ENCODE measurements at regions not wholly inside any gene's neighbourhood (a gene's known extent, or its start where the extent isn't known, plus 50 kb on each side); places are given as distances from the start of the nearest gene placed in this dataset.

DNA sequence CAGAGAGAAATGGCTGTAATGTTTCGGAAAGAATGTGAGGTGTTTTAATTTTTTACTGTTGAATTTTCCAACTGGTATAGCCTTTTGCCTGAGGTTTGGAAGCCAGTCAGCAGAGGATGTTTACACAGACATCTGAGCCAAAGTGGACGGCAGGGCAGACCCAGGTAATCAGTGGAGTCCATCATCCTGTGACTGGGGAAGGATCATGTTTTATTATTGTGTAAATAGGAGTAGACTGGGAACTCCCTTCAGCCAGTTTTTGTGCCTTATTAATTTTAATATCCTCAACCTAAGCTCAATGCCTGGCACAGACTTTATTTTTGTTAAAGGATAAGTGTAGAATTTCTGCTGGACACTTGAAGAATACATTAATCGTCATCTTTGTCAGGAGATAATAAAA lies 142.0 kb upstream of the GAREM1 start:
- intact Hi-C loops (cut with micrococcal nuclease; ENCODE audit: unreplicated experiment) (no loop called here), in situ Hi-C loops (cut with HindIII; ENCODE audit: extremely low pct_ligation_motif_present, low pct_unique_long_range_greater_than_20kb) (no loop called here)
- Histone ChIP-seq H2AFZ (ENCODE audit: low read length) (no peak overlapping the region), H3K4me1 (ENCODE audit: insufficient read depth, low read length) (no peaks in the 10 kb centered on the region), H3K9ac (ENCODE audit: insufficient read depth, low read depth, low read length) (no peak overlapping the region), H3K36me3 (replicated peaks in 1 of 2; ENCODE audit: control insufficient read depth in 1 of 2, insufficient read depth in 2 of 2, low read length in 2 of 2) (no peaks in the 10 kb centered on the region), H3K27me3 (ENCODE audit: control insufficient read depth in 1 of 2, insufficient read depth in 2 of 2, low read length in 2 of 2) (no peaks in the 10 kb centered on the region; a peak in 1 of 5 replicates), H3K4me3 (replicated peaks in 1 of 3; ENCODE audit: insufficient read depth in 1 of 3, low read depth in 2 of 3, low read length in 3 of 3) (no peak overlapping the region), H3K27ac (ENCODE audit: extremely low read length, insufficient read depth, low read length) (no peak overlapping the region), H3K79me2 (ENCODE audit: insufficient read depth, low read length) (no peaks in the 10 kb centered on the region), H4K20me1 (ENCODE audit: insufficient read depth, low read length) (no peaks in the 10 kb centered on the region), H3K4me2 (ENCODE audit: low read depth, low read length) (no peak overlapping the region), H3K9me3 (ENCODE audit: low read length) (no peaks in the 10 kb centered on the region)
- WGBS (ENCODE audit: low lambda C conversion rate), result 33% methylated on average over 3 of the region's 3 CpGs
- ChIA-PET CTCF (ENCODE audit: low intra/inter-chr PET ratio, low total read pairs) (no interaction called here), POLR2A (no interaction called here)
- DNase-seq (ENCODE audit: low spot score) (no peak), FAIRE-seq (no peak), ATAC-seq (peak; percentile 46; the same call in 1 of the 3 replicates)
- no TSS peak for BruUV-seq (replicated peaks)
- TF ChIP-seq, protein P1, sequence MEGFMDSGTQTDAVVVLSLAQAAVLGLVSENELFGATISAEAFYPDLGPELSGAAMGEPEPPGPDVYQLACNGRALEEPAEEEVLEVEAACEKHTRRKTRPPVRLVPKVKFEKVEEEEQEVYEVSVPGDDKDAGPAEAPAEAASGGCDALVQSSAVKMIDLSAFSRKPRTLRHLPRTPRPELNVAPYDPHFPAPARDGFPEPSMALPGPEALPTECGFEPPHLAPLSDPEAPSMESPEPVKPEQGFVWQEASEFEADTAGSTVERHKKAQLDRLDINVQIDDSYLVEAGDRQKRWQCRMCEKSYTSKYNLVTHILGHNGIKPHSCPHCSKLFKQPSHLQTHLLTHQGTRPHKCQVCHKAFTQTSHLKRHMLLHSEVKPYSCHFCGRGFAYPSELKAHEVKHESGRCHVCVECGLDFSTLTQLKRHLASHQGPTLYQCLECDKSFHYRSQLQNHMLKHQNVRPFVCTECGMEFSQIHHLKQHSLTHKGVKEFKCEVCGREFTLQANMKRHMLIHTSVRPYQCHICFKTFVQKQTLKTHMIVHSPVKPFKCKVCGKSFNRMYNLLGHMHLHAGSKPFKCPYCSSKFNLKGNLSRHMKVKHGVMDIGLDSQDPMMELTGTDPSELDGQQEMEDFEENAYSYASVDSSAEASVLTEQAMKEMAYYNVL (CRISPR knock-in tag; IDR thresholded peaks at IDR 0.05; ENCODE audit: borderline replicate concordance), result no peak
- TF ChIP-seq ZIK1 (CRISPR knock-in tag; IDR thresholded peaks at IDR 0.05; ENCODE audit: borderline replicate concordance, low read depth) (no peak), PHF20 (CRISPR knock-in tag; IDR thresholded peaks at IDR 0.05) (no peak), KLF6 (CRISPR knock-in tag; IDR thresholded peaks at IDR 0.05) (no peak), ZZZ3 (CRISPR knock-in tag; IDR thresholded peaks at IDR 0.05; ENCODE audit: borderline replicate concordance) (no peak), FOXK1 (CRISPR knock-in tag; IDR thresholded peaks at IDR 0.05; ENCODE audit: borderline replicate concordance, low read depth) (no peak), ZNF780A (CRISPR knock-in tag; IDR thresholded peaks at IDR 0.05) (no peak), NR2F2 (IDR thresholded peaks at IDR 0.05; ENCODE audit: borderline replicate concordance, low read depth) (no peak), FOXP1 (IDR thresholded peaks at IDR 0.05) (no peak), FOXP1 (CRISPR knock-in tag; IDR thresholded peaks at IDR 0.05) (no peak), ZNF557 (CRISPR knock-in tag; IDR thresholded peaks at IDR 0.05) (no peak), ZNF441 (CRISPR knock-in tag; IDR thresholded peaks at IDR 0.05; ENCODE audit: borderline replicate concordance) (no peak), ZFX (CRISPR knock-in tag; IDR thresholded peaks at IDR 0.05; ENCODE audit: low read depth) (no peak)
- TF ChIP-seq, protein P2, sequence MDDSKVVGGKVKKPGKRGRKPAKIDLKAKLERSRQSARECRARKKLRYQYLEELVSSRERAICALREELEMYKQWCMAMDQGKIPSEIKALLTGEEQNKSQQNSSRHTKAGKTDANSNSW (CRISPR knock-in tag; IDR thresholded peaks at IDR 0.05; ENCODE audit: borderline replicate concordance), result no peak
- TF ChIP-seq, protein P3, sequence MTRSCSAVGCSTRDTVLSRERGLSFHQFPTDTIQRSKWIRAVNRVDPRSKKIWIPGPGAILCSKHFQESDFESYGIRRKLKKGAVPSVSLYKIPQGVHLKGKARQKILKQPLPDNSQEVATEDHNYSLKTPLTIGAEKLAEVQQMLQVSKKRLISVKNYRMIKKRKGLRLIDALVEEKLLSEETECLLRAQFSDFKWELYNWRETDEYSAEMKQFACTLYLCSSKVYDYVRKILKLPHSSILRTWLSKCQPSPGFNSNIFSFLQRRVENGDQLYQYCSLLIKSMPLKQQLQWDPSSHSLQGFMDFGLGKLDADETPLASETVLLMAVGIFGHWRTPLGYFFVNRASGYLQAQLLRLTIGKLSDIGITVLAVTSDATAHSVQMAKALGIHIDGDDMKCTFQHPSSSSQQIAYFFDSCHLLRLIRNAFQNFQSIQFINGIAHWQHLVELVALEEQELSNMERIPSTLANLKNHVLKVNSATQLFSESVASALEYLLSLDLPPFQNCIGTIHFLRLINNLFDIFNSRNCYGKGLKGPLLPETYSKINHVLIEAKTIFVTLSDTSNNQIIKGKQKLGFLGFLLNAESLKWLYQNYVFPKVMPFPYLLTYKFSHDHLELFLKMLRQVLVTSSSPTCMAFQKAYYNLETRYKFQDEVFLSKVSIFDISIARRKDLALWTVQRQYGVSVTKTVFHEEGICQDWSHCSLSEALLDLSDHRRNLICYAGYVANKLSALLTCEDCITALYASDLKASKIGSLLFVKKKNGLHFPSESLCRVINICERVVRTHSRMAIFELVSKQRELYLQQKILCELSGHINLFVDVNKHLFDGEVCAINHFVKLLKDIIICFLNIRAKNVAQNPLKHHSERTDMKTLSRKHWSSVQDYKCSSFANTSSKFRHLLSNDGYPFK (CRISPR knock-in tag; IDR thresholded peaks at IDR 0.05; ENCODE audit: borderline replicate concordance), result no peak
- TF ChIP-seq, protein P4, sequence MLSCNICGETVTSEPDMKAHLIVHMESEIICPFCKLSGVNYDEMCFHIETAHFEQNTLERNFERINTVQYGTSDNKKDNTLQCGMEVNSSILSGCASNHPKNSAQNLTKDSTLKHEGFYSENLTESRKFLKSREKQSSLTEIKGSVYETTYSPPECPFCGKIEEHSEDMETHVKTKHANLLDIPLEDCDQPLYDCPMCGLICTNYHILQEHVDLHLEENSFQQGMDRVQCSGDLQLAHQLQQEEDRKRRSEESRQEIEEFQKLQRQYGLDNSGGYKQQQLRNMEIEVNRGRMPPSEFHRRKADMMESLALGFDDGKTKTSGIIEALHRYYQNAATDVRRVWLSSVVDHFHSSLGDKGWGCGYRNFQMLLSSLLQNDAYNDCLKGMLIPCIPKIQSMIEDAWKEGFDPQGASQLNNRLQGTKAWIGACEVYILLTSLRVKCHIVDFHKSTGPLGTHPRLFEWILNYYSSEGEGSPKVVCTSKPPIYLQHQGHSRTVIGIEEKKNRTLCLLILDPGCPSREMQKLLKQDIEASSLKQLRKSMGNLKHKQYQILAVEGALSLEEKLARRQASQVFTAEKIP (CRISPR knock-in tag; IDR thresholded peaks at IDR 0.05; ENCODE audit: borderline replicate concordance), result no peak
